Bronchial epithelial cell (primary cell): ENCODE measurements at regions not wholly inside any gene's neighbourhood (a gene's known extent, or its start where the extent isn't known, plus 50 kb on each side); places are given as distances from the start of the nearest gene placed in this dataset.

Source experiments
- DNase-seq: peaks from one replicate; pipeline ENCODE4 v3.0.0-alpha.2; 2010; ENCODE audit warnings: low read depth
- FAIRE-seq: peaks from 2 replicates; lab custom pipeline; 2011; peaks lifted over from hg19 to GRCh38; lab: Jason Lieb, UNC
- H3K27me3 ChIP-seq: 2 replicates; pipeline ENCODE4 v1.5.1; 2011; ENCODE audit warnings: low read length; ENCODE audit not compliant: control insufficient read depth, insufficient read depth
- H3K36me3 ChIP-seq: 2 replicates; pipeline ENCODE4 v1.5.1; 2011; ENCODE audit warnings: low read length; ENCODE audit not compliant: control insufficient read depth, insufficient read depth
- H3K4me3 ChIP-seq: 2 replicates; pipeline ENCODE4 v1.5.1; 2011; ENCODE audit warnings: mild to moderate bottlenecking, low read depth, low read length, control low read depth
- CTCF ChIP-seq: IDR thresholded peaks from 2 replicates; pipeline ENCODE4 v1.5.1; 2011; ENCODE audit warnings: mild to moderate bottlenecking, moderate library complexity, low read length, control low read depth, inconsistent platforms; ENCODE audit not compliant: insufficient read depth, severe bottlenecking

- Histone ChIP-seq H3K36me3 (no peaks in the 10 kb centered on the region), H3K27me3 (no peaks in the 10 kb centered on the region), H3K4me3 (no peak overlapping the region)
- DNase-seq = peak; percentile 38
- no peak for TF ChIP-seq CTCF
- no peak for FAIRE-seq
These were observed 257.9 kb upstream of the ALCAM start for GRCh38 chr3:105108823-105109222.

GRCh38 chr3:105118905-105119304, 247.8 kb upstream of the ALCAM start:
- FAIRE-seq = no peak
- no peaks in the 10 kb centered on the region for H3K27me3 ChIP-seq
- peak; percentile 98 for DNase-seq

GRCh38 chr3:105119801-105120340, 246.8 kb upstream of the ALCAM start:
- TF ChIP-seq CTCF = no peak
- no peaks in the 10 kb centered on the region for H3K36me3 ChIP-seq
- H3K27me3 ChIP-seq = no peaks in the 10 kb centered on the region
- DNase-seq (peak; percentile 88), FAIRE-seq (no peak)
- no peak overlapping the region for H3K4me3 ChIP-seq

More at GRCh38 chr3:105118905-105119304, 247.8 kb upstream of the ALCAM start:
- TF ChIP-seq CTCF = no peak
- H3K36me3 ChIP-seq = no peaks in the 10 kb centered on the region
- H3K4me3 ChIP-seq = no peak overlapping the region

GRCh38 chr3:105130911-105131310, 235.8 kb upstream of the ALCAM start:
- H3K4me3 ChIP-seq = no peak overlapping the region
- TF ChIP-seq CTCF = no peak
- FAIRE-seq (no peak), DNase-seq (no peak)
- no peaks in the 10 kb centered on the region for H3K27me3 ChIP-seq
- H3K36me3 ChIP-seq = no peaks in the 10 kb centered on the region

- FAIRE-seq = no peak
- Histone ChIP-seq H3K4me3 (no peak overlapping the region), H3K36me3 (no peaks in the 10 kb centered on the region), H3K27me3 (no peaks in the 10 kb centered on the region)
- no peak for DNase-seq
- TF ChIP-seq CTCF = no peak
These were observed 228.8 kb upstream of the ALCAM start for GRCh38 chr3:105137911-105138310.
